ENCODE measurements at regions not wholly inside any gene's neighbourhood (a gene's known extent, or its start where the extent isn't known, plus 50 kb on each side); places are given as distances from the start of the nearest gene placed in this dataset.

DNA sequence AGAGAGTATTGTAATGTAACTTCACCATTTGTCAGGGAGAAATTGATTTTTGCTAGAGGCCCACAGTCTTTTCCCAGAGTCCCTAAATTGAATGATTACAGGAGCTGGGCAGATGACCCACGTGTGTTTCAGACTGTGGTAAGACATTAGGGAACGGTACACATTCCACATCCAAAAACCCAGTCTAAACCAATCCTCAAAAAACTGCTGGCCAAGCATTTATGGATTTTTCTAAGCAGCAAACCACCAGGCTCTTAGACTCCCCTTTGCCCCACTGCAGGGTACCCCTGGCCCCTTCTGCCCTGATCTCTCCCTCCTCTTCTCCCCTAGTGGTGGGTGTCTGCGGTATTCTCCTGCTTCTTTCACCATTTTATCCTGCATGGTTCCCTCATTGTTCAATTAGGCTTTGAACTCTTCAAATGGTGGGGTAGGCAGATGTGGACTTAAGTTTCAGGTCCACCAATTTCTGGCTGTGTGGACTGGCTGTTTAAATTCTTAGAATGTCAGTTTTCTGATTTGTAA is 135.5 kb upstream of the SORCS3 start:
- TF ChIP-seq, protein P1, sequence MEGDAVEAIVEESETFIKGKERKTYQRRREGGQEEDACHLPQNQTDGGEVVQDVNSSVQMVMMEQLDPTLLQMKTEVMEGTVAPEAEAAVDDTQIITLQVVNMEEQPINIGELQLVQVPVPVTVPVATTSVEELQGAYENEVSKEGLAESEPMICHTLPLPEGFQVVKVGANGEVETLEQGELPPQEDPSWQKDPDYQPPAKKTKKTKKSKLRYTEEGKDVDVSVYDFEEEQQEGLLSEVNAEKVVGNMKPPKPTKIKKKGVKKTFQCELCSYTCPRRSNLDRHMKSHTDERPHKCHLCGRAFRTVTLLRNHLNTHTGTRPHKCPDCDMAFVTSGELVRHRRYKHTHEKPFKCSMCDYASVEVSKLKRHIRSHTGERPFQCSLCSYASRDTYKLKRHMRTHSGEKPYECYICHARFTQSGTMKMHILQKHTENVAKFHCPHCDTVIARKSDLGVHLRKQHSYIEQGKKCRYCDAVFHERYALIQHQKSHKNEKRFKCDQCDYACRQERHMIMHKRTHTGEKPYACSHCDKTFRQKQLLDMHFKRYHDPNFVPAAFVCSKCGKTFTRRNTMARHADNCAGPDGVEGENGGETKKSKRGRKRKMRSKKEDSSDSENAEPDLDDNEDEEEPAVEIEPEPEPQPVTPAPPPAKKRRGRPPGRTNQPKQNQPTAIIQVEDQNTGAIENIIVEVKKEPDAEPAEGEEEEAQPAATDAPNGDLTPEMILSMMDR (IDR thresholded peaks at IDR 0.05 in 2 of 3, conservative IDR thresholded peaks at IDR 0.05 in 1 of 3; ENCODE audit: borderline replicate concordance in 1 of 3, insufficient read depth in 1 of 3, low read depth in 2 of 3, low read length in 2 of 3), result peak in 1 of 3 experiments; percentile 13; a peak in 1 of 6 replicates
- TF ChIP-seq POLR2A (IDR thresholded peaks at IDR 0.05; ENCODE audit: borderline replicate concordance, extremely low read depth, insufficient read depth, insufficient read length), result no peak
- no peak for TF ChIP-seq EGR1 (IDR thresholded peaks at IDR 0.05; ENCODE audit: low read depth)
- TF ChIP-seq EZH2 (IDR thresholded peaks at IDR 0.05), result no peak
- TF ChIP-seq SIN3A (IDR thresholded peaks at IDR 0.05; ENCODE audit: low read depth), result no peak
- no peak for TF ChIP-seq POLR2AphosphoS5 (IDR thresholded peaks at IDR 0.05; ENCODE audit: low read depth, low read length)
- TF ChIP-seq EZH2phosphoT487 (IDR thresholded peaks at IDR 0.05; ENCODE audit: borderline replicate concordance), result no peak
- no peak for TF ChIP-seq JUND (IDR thresholded peaks at IDR 0.05)
- TF ChIP-seq ELF1 (IDR thresholded peaks at IDR 0.05; ENCODE audit: borderline replicate concordance, low read depth), result no peak
- TF ChIP-seq, protein P2, sequence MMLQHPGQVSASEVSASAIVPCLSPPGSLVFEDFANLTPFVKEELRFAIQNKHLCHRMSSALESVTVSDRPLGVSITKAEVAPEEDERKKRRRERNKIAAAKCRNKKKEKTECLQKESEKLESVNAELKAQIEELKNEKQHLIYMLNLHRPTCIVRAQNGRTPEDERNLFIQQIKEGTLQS (IDR thresholded peaks at IDR 0.05), result no peak
- no peak for TF ChIP-seq YY1 (IDR thresholded peaks at IDR 0.05; ENCODE audit: extremely low read depth, insufficient replicate concordance, low read depth, low read length)
